A673 (cell line): ENCODE measurements at regions not wholly inside any gene's neighbourhood (a gene's known extent, or its start where the extent isn't known, plus 50 kb on each side); places are given as distances from the start of the nearest gene placed in this dataset.

ENCODE experiments used
- BruUV-seq: library from RNA; stranded (reverse); fragments of 400-500 nt; replicated peaks from 2 replicates; lab custom pipeline; 2021; lab: Mats Ljungman, UMichigan
- CTCF ChIA-PET: fragments of 300-600 bp; sonication (Branson Sonifier 250); formaldehyde crosslinking; loops from one replicate; lab custom pipeline; 2022; ENCODE audit warnings: antibody characterized with exemption; lab: Charles Lee
- POLR2A ChIA-PET: fragments of 300-600 bp; sonication (Branson Sonifier 250); formaldehyde crosslinking; loops from one replicate; lab custom pipeline; 2022; ENCODE audit warnings: antibody characterized with exemption; ENCODE audit not compliant: low non-redundant PET; lab: Charles Lee
- DNase-seq: peaks from one replicate; pipeline ENCODE4 v3.0.0-alpha.2; 2015; ENCODE audit warnings: low spot score
- H3K27ac ChIP-seq: fragments of 200-600 bp; sonication (generic); 2 replicates; pipeline ENCODE4 v1.5.1; 2016; ENCODE audit warnings: mixed run types, low read depth, mild to moderate bottlenecking, mixed read lengths, antibody characterized with exemption, low read length; ENCODE audit not compliant: poor library complexity, severe bottlenecking
- H3K27me3 ChIP-seq: fragments of 200-600 bp; sonication (generic); replicated peaks from 2 replicates; pipeline ENCODE4 v1.6.1; 2017; ENCODE audit warnings: mixed run types, low read depth, mild to moderate bottlenecking, mixed read lengths, antibody characterized with exemption, low read length; ENCODE audit not compliant: insufficient read depth, poor library complexity
- H3K36me3 ChIP-seq: fragments of 200-600 bp; sonication (generic); 2 replicates; pipeline ENCODE4 v1.6.1; 2016; ENCODE audit warnings: mixed run types, mild to moderate bottlenecking, mixed read lengths, antibody characterized with exemption, low read length; ENCODE audit not compliant: insufficient read depth, poor library complexity, severe bottlenecking
- H3K4me1 ChIP-seq: fragments of 200-600 bp; sonication (generic); 2 replicates; pipeline ENCODE4 v1.6.1; 2017; ENCODE audit warnings: mixed run types, mild to moderate bottlenecking, mixed read lengths, antibody characterized with exemption, low read length; ENCODE audit not compliant: insufficient read depth, poor library complexity, severe bottlenecking
- H3K4me3 ChIP-seq: fragments of 200-600 bp; sonication (generic); 2 replicates; pipeline ENCODE4 v1.5.1; 2016; ENCODE audit warnings: low read depth, mixed run types, mild to moderate bottlenecking, mixed read lengths, low read length; ENCODE audit not compliant: poor library complexity, severe bottlenecking
- H3K9me3 ChIP-seq: fragments of 200-600 bp; sonication (generic); 2 replicates; pipeline ENCODE4 v1.6.1; 2016; ENCODE audit warnings: mixed run types, low read depth, mild to moderate bottlenecking, mixed read lengths, antibody characterized with exemption, low read length; ENCODE audit not compliant: poor library complexity, severe bottlenecking
- EZH2 ChIP-seq: fragments of 200-600 bp; sonication (generic); IDR thresholded peaks from 2 replicates; pipeline ENCODE4 v1.6.1; 2017; ENCODE audit warnings: borderline replicate concordance, low read depth, mild to moderate bottlenecking, mixed read lengths, antibody characterized with exemption, low read length; ENCODE audit not compliant: poor library complexity, severe bottlenecking
- intact Hi-C: fragments of 100-400 bp; cut with micrococcal nuclease; formaldehyde crosslinking; loops from one replicate; pipeline ENCODE4 v1.10.0; 2022; ENCODE audit not compliant: unreplicated experiment
- TF ChIP-seq, protein P1 (sequence below): fragments of 300-800, 200-600 bp; sonication (generic); conservative IDR thresholded peaks from 2 replicates; pipeline ENCODE4 v1.5.1; 2017; ENCODE audit warnings: low read depth, mild to moderate bottlenecking, antibody characterized with exemption, low read length, moderate library complexity, mixed read lengths

DNA sequence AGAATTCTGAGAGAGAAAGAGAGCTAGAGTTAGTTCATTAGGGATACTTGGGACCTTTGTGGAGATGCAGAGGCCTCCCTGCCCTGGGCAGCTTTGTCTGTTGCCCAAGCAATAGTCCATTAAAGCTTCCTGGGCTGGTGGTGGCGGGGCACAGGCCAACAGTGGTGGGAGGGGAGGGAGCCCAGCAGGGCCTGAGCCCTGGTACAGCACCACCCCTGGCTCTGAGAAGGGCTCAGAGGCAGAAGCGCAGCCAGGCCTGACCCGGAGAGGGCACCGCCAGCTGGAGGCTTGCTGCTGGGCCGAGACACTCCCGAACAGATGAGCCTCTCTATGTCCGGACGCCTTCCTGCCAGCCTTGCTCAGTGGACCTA lies 65.3 kb downstream of the EFNB1 start:
- peak overlapping the region; percentile 67 for H3K27ac ChIP-seq
- H3K36me3 ChIP-seq = no peaks in the 10 kb centered on the region
- H3K9me3 ChIP-seq = no peaks in the 10 kb centered on the region
- peaks cover 30% of the 10 kb centered on the region for H3K4me1 ChIP-seq
- intact Hi-C loops = no loop called here
- ChIA-PET POLR2A (no interaction called here), CTCF (no interaction called here)
- H3K4me3 ChIP-seq = no peak overlapping the region
- no peak for DNase-seq
- BruUV-seq = no TSS peak
- no peak for TF ChIP-seq EZH2
- TF ChIP-seq, protein P1, sequence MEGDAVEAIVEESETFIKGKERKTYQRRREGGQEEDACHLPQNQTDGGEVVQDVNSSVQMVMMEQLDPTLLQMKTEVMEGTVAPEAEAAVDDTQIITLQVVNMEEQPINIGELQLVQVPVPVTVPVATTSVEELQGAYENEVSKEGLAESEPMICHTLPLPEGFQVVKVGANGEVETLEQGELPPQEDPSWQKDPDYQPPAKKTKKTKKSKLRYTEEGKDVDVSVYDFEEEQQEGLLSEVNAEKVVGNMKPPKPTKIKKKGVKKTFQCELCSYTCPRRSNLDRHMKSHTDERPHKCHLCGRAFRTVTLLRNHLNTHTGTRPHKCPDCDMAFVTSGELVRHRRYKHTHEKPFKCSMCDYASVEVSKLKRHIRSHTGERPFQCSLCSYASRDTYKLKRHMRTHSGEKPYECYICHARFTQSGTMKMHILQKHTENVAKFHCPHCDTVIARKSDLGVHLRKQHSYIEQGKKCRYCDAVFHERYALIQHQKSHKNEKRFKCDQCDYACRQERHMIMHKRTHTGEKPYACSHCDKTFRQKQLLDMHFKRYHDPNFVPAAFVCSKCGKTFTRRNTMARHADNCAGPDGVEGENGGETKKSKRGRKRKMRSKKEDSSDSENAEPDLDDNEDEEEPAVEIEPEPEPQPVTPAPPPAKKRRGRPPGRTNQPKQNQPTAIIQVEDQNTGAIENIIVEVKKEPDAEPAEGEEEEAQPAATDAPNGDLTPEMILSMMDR = no peak
- peaks cover under 1% of the 10 kb centered on the region for H3K27me3 ChIP-seq

DNA sequence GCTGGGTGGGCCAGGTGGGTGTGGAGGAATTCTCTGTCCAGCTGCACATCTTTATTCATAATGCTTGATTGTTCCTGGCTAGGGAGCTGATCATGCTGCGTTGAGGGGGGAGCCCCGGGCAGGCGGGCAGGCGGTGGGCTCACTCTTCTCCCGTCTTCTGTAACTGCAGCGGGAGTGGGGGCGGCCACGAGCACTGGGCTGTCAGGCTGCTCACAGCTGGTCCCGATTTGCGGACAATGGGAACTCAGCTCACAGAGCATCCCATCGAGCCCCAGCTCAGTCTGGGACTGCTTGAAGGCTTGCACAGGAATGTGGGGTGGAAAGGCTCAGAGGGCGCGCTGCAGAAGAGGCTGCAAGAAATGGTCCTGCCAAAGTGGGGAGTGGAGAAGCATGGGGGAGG lies 63.8 kb downstream of the EFNB1 start:
- H3K9me3 ChIP-seq = no peaks in the 10 kb centered on the region
- ChIA-PET POLR2A (no interaction called here), CTCF (no interaction called here)
- H3K36me3 ChIP-seq = no peaks in the 10 kb centered on the region
- H3K27ac ChIP-seq = no peak overlapping the region
- intact Hi-C loops = no loop called here
- no TSS peak for BruUV-seq
- no peak for DNase-seq
- peaks cover 30% of the 10 kb centered on the region for H3K4me1 ChIP-seq
- no peak overlapping the region for H3K4me3 ChIP-seq
- TF ChIP-seq, protein P1 = no peak
- TF ChIP-seq EZH2 = no peak
- H3K27me3 ChIP-seq = peaks cover 9% of the 10 kb centered on the region

GRCh38 chrX:68892134-68892533 lies 63.3 kb downstream of the EFNB1 start:
- no peak for DNase-seq
- H3K9me3 ChIP-seq = no peaks in the 10 kb centered on the region
- ChIA-PET POLR2A (no interaction called here), CTCF (no interaction called here)
- no peak for TF ChIP-seq EZH2
- TF ChIP-seq, protein P1 = no peak
- peaks cover 27% of the 10 kb centered on the region for H3K4me1 ChIP-seq
- H3K4me3 ChIP-seq = no peak overlapping the region
- H3K27me3 ChIP-seq = peaks cover 11% of the 10 kb centered on the region
- no peaks in the 10 kb centered on the region for H3K36me3 ChIP-seq
- intact Hi-C loops = no loop called here
- BruUV-seq = no TSS peak
- H3K27ac ChIP-seq = no peak overlapping the region
